Neutrophil (primary cell): ENCODE measurements at regions not wholly inside any gene's neighbourhood (a gene's known extent, or its start where the extent isn't known, plus 50 kb on each side); places are given as distances from the start of the nearest gene placed in this dataset.

ENCODE experiments used
- H3K27ac ChIP-seq: fragments of 200-600 bp; sonication (generic); 2 replicates; pipeline ENCODE4 v1.5.1; 2016; ENCODE audit warnings: mild to moderate bottlenecking, moderate library complexity
- H3K27me3 ChIP-seq: fragments of 200-600 bp; sonication (generic); 2 replicates; pipeline ENCODE4 v1.6.0; 2016; ENCODE audit warnings: mild to moderate bottlenecking
- H3K36me3 ChIP-seq: fragments of 200-600 bp; sonication (generic); 2 replicates; pipeline ENCODE4 v1.5.1; 2017
- H3K4me1 ChIP-seq, 2 experiments: fragments of 200-600 bp in 1 of 2; sonication (generic) in 1 of 2; 1 replicate in 1 of 2; 2 replicates in 1 of 2; pipeline versions ENCODE4 v1.5.1 to v1.6.1; 2013 to 2016; ENCODE audit warnings: low read depth in 1 of 2, low read length in 1 of 2, mild to moderate bottlenecking in 1 of 2, moderate library complexity in 1 of 2; ENCODE audit not compliant: control insufficient read depth in 1 of 2, insufficient read depth in 1 of 2
- H3K4me3 ChIP-seq, 2 experiments: fragments of 200-600 bp in 1 of 2; sonication (generic) in 1 of 2; 1 replicate in 1 of 2; 2 replicates in 1 of 2; pipeline ENCODE4 v1.5.1; 2013 to 2016; ENCODE audit warnings: low read depth in 1 of 2, low read length in 1 of 2, mild to moderate bottlenecking in 1 of 2, moderate library complexity in 1 of 2
- H3K9me3 ChIP-seq: fragments of 200-600 bp; sonication (generic); 2 replicates; pipeline ENCODE4 v1.5.1; 2016
- CTCF ChIP-seq: fragments of 200-600 bp; sonication (generic); IDR thresholded peaks from 2 replicates; pipeline ENCODE4 v1.5.1; 2016; ENCODE audit warnings: antibody characterized with exemption

- no peaks in the 10 kb centered on the region for H3K9me3 ChIP-seq
- no peak overlapping the region for H3K4me3 ChIP-seq
- H3K4me1 ChIP-seq: no peaks in the 10 kb centered on the region
- no peaks in the 10 kb centered on the region for H3K36me3 ChIP-seq
- no peak overlapping the region for H3K27ac ChIP-seq
- H3K27me3 ChIP-seq: peaks cover 95% of the 10 kb centered on the region
- no peak for TF ChIP-seq CTCF
Measured at GRCh38 chr1:36585569-36586548, 103.1 kb upstream of the CSF3R start.

- Histone ChIP-seq H3K27ac (no peak overlapping the region), H3K9me3 (no peaks in the 10 kb centered on the region), H3K27me3 (peaks cover 95% of the 10 kb centered on the region), H3K4me1 (no peaks in the 10 kb centered on the region), H3K4me3 (no peak overlapping the region), H3K36me3 (no peaks in the 10 kb centered on the region)
- TF ChIP-seq CTCF: no peak
Measured at GRCh38 chr1:36584874-36585453, 102.3 kb upstream of the CSF3R start.

GRCh38 chr1:36583980-36584782 is 101.5 kb upstream of the CSF3R start:
- H3K36me3 ChIP-seq: no peaks in the 10 kb centered on the region
- no peaks in the 10 kb centered on the region for H3K9me3 ChIP-seq
- H3K4me1 ChIP-seq: no peaks in the 10 kb centered on the region
- no peak overlapping the region for H3K27ac ChIP-seq
- peaks cover 92% of the 10 kb centered on the region for H3K27me3 ChIP-seq
- no peak for TF ChIP-seq CTCF
- H3K4me3 ChIP-seq: no peak overlapping the region

GRCh38 chr1:36583080-36583479 is 100.4 kb upstream of the CSF3R start:
- Histone ChIP-seq H3K4me1 (no peaks in the 10 kb centered on the region), H3K36me3 (no peaks in the 10 kb centered on the region), H3K9me3 (no peaks in the 10 kb centered on the region), H3K27ac (no peak overlapping the region), H3K27me3 (peaks cover 84% of the 10 kb centered on the region), H3K4me3 (no peak overlapping the region)
- no peak for TF ChIP-seq CTCF

GRCh38 chr1:36582066-36582755 is 99.5 kb upstream of the CSF3R start:
- H3K36me3 ChIP-seq: no peaks in the 10 kb centered on the region
- no peaks in the 10 kb centered on the region for H3K4me1 ChIP-seq
- H3K9me3 ChIP-seq: no peaks in the 10 kb centered on the region
- H3K27me3 ChIP-seq: peaks cover 76% of the 10 kb centered on the region
- no peak overlapping the region for H3K27ac ChIP-seq
- TF ChIP-seq CTCF: no peak
- H3K4me3 ChIP-seq: no peak overlapping the region
